ENCODE measurements at regions not wholly inside any gene's neighbourhood (a gene's known extent, or its start where the extent isn't known, plus 50 kb on each side); places are given as distances from the start of the nearest gene placed in this dataset.

- TF ChIP-seq CTCF (IDR thresholded peaks at IDR 0.05) = no peak
- TF ChIP-seq POLR2A (IDR thresholded peaks at IDR 0.05) = no peak
These were observed 865.4 kb upstream of the MBL2 start for GRCh38 chr10:53638006-53638405.
